ENCODE measurements at regions not wholly inside any gene's neighbourhood (a gene's known extent, or its start where the extent isn't known, plus 50 kb on each side); places are given as distances from the start of the nearest gene placed in this dataset.

- TF ChIP-seq POLR2A (IDR thresholded peaks at IDR 0.05) (no peak), CTCF (IDR thresholded peaks at IDR 0.05) (no peak)
These were observed 637.7 kb downstream of the SEMA5A start for GRCh38 chr5:8908055-8908683.

All from lower leg skin (tissue), 3 donors.